SK-N-SH (cell line): ENCODE measurements at regions not wholly inside any gene's neighbourhood (a gene's known extent, or its start where the extent isn't known, plus 50 kb on each side); places are given as distances from the start of the nearest gene placed in this dataset.

Source experiments
- CTCF ChIA-PET: fragments of 300-600, 350-600 bp; formaldehyde crosslinking; extraction: SDS; loops from one replicate; lab custom pipeline; 2021; lab: Yijun Ruan, JAX
- POLR2A ChIA-PET: fragments of 350-600 bp; sonication (Branson Sonifier 250); formaldehyde crosslinking; extraction: SDS; loops from one replicate; lab custom pipeline; 2020; ENCODE audit warnings: antibody characterized with exemption, inconsistent platforms; lab: Yijun Ruan, JAX
- DNase-seq: peaks from one replicate; pipeline ENCODE4 v3.0.0; 2012
- H2AFZ ChIP-seq: fragments of 200-600 bp; sonication (generic); 2 replicates; pipeline ENCODE4 v1.8.1; 2016; ENCODE audit warnings: antibody characterized with exemption, mild to moderate bottlenecking, low read depth
- H3F3A ChIP-seq: fragments of 200-600 bp; sonication (generic); replicated peaks from 2 replicates; pipeline ENCODE3; 2016; ENCODE audit warnings: antibody characterized with exemption, mild to moderate bottlenecking; ENCODE audit not compliant: insufficient read depth
- H3K27ac ChIP-seq, 2 experiments: fragments of 200-500 bp in 1 of 2; fragments of 200-600 bp in 1 of 2; sonication (Bioruptor generic) in 1 of 2; sonication (generic), shearing (Covaris generic) in 1 of 2; 2 replicates each; pipeline versions ENCODE4 v1.5.1 to v1.6.1; 2014 to 2016; ENCODE audit warnings: low read depth in 2 of 2, inconsistent platforms in 1 of 2, low read length in 1 of 2, mild to moderate bottlenecking in 1 of 2, mixed read lengths in 1 of 2
- H3K27me3 ChIP-seq: fragments of 200-600 bp; sonication (generic), shearing (Covaris generic); 2 replicates; pipeline ENCODE4 v1.6.1; 2016; ENCODE audit warnings: mixed run types; ENCODE audit not compliant: insufficient read depth
- H3K36me3 ChIP-seq, 2 experiments: fragments of 200-500 bp in 1 of 2; fragments of 200-600 bp in 1 of 2; sonication (Bioruptor generic) in 1 of 2; sonication (generic) in 1 of 2; replicated peaks in 1 of 2; 2 replicates each; pipeline versions ENCODE3 to v1.5.1; 2014 to 2016; ENCODE audit warnings: low read length in 1 of 2, mild to moderate bottlenecking in 1 of 2; ENCODE audit not compliant: insufficient read depth in 2 of 2, control insufficient read depth in 1 of 2
- H3K4me1 ChIP-seq, 2 experiments: fragments of 200-500 bp in 1 of 2; fragments of 200-600 bp in 1 of 2; sonication (Bioruptor generic) in 1 of 2; sonication (generic), shearing (Covaris generic) in 1 of 2; 2 replicates each; pipeline versions ENCODE4 v1.5.1 to v1.6.1; 2014 to 2016; ENCODE audit warnings: low read depth in 1 of 2, low read length in 1 of 2, mixed run types in 1 of 2; ENCODE audit not compliant: insufficient read depth in 2 of 2, control insufficient read depth in 1 of 2
- H3K4me2 ChIP-seq: fragments of 200-600 bp; sonication (generic), shearing (Covaris generic); 2 replicates; pipeline ENCODE4 v1.6.1; 2017; ENCODE audit warnings: mixed run types
- H3K4me3 ChIP-seq, 2 experiments: fragments of 200-500 bp in 1 of 2; fragments of 200-600 bp in 1 of 2; sonication (Bioruptor generic) in 1 of 2; sonication (generic), shearing (Covaris generic) in 1 of 2; 2 replicates each; pipeline versions ENCODE4 v1.5.1 to v1.8.1; 2014 to 2016; ENCODE audit warnings: low read depth in 2 of 2, inconsistent platforms in 1 of 2, low read length in 1 of 2, mild to moderate bottlenecking in 1 of 2, mixed read lengths in 1 of 2, moderate library complexity in 1 of 2
- H3K79me2 ChIP-seq: fragments of 200-600 bp; sonication (generic); 2 replicates; pipeline ENCODE4 v1.8.1; 2017; ENCODE audit warnings: mild to moderate bottlenecking; ENCODE audit not compliant: insufficient read depth
- H3K9ac ChIP-seq: fragments of 200-600 bp; sonication (generic); 2 replicates; pipeline ENCODE4 v1.6.1; 2017; ENCODE audit warnings: mixed run types
- H3K9me2 ChIP-seq: fragments of 200-600 bp; sonication (generic); 2 replicates; pipeline ENCODE4 v1.6.1; 2017; ENCODE audit warnings: mixed run types
- H3K9me3 ChIP-seq: fragments of 200-600 bp; sonication (generic); 2 replicates; pipeline ENCODE4 v1.6.1; 2017; ENCODE audit warnings: mixed run types, mild to moderate bottlenecking, moderate library complexity
- H4K20me1 ChIP-seq: fragments of 200-600 bp; sonication (generic); 2 replicates; pipeline ENCODE4 v1.6.1; 2017; ENCODE audit warnings: mild to moderate bottlenecking, mixed run types; ENCODE audit not compliant: insufficient read depth
- FOSL2 ChIP-seq: IDR thresholded peaks from 2 replicates; pipeline ENCODE4 v1.4.0; 2012; ENCODE audit warnings: low read depth, mild to moderate bottlenecking, moderate library complexity, borderline replicate concordance
- FOXJ3 ChIP-seq: sonication (generic); formaldehyde crosslinking; IDR thresholded peaks from 2 replicates; pipeline ENCODE4 v1.5.1; 2020; ENCODE audit warnings: mild to moderate bottlenecking, missing genetic modification reagents
- GATA2 ChIP-seq: sonication (generic); formaldehyde crosslinking; IDR thresholded peaks from 2 replicates; pipeline ENCODE4 v1.5.0; 2020; ENCODE audit warnings: mild to moderate bottlenecking, missing genetic modification reagents
- MEF2A ChIP-seq: IDR thresholded peaks from 2 replicates; pipeline ENCODE4 v1.4.0; 2012; ENCODE audit warnings: low read depth, borderline replicate concordance
- POLR2AphosphoS5 ChIP-seq: IDR thresholded peaks from 2 replicates; pipeline ENCODE4 v1.6.1; 2012; ENCODE audit warnings: low read depth, low read length
- RFX5 ChIP-seq: IDR thresholded peaks from 2 replicates; pipeline ENCODE4 v1.6.1; 2012; ENCODE audit warnings: mild to moderate bottlenecking, improper control_type of control experiment, low read length
- RXRA ChIP-seq: IDR thresholded peaks from 2 replicates; pipeline ENCODE4 v1.4.0; 2012; ENCODE audit warnings: low read depth, mild to moderate bottlenecking, borderline replicate concordance
- SIN3A ChIP-seq: IDR thresholded peaks from 2 replicates; pipeline ENCODE4 v1.6.1; 2012; ENCODE audit warnings: low read depth, mild to moderate bottlenecking, low read length, moderate library complexity, borderline replicate concordance
- TEAD4 ChIP-seq: IDR thresholded peaks from 2 replicates; pipeline ENCODE4 v1.4.0; 2012; ENCODE audit warnings: mild to moderate bottlenecking, borderline replicate concordance; ENCODE audit not compliant: insufficient read depth
- USF2 ChIP-seq: fragments of 150-350 bp; IDR thresholded peaks from 2 replicates; pipeline ENCODE4 v1.6.1; 2017; ENCODE audit warnings: antibody characterized with exemption, low read length, low read depth, borderline replicate concordance
- WGBS: methylation state at CpG from one replicate; pipeline ENCODE4 v1.1.6; 2017; ENCODE audit warnings: low lambda C conversion rate; 5-methylcytosine and 5-hydroxymethylcytosine counted together
- TF ChIP-seq, protein P1 (sequence below): IDR thresholded peaks from 2 replicates; pipeline ENCODE4; 2012
- TF ChIP-seq, protein P2 (sequence below): IDR thresholded peaks from 2 replicates; pipeline ENCODE4 v1.4.0; 2012; ENCODE audit warnings: low read depth, borderline replicate concordance

GRCh38 chr9:119924736-119925135 is 555.5 kb upstream of the BRINP1 start:
- ChIA-PET POLR2A (no interaction called here), CTCF (no interaction called here)
- WGBS: 25% methylated on average over 4 of the region's 4 CpGs
- TF ChIP-seq GATA2 (CRISPR knock-in tag) (no peak), TEAD4 (no peak), MEF2A (no peak), FOXJ3 (CRISPR knock-in tag) (no peak), POLR2AphosphoS5 (no peak), RFX5 (no peak)
- TF ChIP-seq, protein P1, sequence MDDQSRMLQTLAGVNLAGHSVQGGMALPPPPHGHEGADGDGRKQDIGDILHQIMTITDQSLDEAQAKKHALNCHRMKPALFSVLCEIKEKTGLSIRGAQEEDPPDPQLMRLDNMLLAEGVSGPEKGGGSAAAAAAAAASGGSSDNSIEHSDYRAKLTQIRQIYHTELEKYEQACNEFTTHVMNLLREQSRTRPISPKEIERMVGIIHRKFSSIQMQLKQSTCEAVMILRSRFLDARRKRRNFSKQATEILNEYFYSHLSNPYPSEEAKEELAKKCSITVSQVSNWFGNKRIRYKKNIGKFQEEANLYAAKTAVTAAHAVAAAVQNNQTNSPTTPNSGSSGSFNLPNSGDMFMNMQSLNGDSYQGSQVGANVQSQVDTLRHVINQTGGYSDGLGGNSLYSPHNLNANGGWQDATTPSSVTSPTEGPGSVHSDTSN: no peak
- TF ChIP-seq, protein P2, sequence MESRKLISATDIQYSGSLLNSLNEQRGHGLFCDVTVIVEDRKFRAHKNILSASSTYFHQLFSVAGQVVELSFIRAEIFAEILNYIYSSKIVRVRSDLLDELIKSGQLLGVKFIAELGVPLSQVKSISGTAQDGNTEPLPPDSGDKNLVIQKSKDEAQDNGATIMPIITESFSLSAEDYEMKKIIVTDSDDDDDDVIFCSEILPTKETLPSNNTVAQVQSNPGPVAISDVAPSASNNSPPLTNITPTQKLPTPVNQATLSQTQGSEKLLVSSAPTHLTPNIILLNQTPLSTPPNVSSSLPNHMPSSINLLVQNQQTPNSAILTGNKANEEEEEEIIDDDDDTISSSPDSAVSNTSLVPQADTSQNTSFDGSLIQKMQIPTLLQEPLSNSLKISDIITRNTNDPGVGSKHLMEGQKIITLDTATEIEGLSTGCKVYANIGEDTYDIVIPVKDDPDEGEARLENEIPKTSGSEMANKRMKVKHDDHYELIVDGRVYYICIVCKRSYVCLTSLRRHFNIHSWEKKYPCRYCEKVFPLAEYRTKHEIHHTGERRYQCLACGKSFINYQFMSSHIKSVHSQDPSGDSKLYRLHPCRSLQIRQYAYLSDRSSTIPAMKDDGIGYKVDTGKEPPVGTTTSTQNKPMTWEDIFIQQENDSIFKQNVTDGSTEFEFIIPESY: no peak
- Histone ChIP-seq H3F3A (no peaks in the 10 kb centered on the region), H3K4me2 (no peak overlapping the region), H3K4me3 (no peak overlapping the region), H3K27me3 (no peaks in the 10 kb centered on the region), H3K9me3 (no peaks in the 10 kb centered on the region), H4K20me1 (no peaks in the 10 kb centered on the region), H3K4me1 (no peaks in the 10 kb centered on the region), H3K27ac (no peak overlapping the region), H3K9ac (no peak overlapping the region), H3K36me3 (no peaks in the 10 kb centered on the region), H3K9me2 (no peaks in the 10 kb centered on the region), H2AFZ (no peak overlapping the region), H3K79me2 (no peaks in the 10 kb centered on the region)
- no peak for DNase-seq

DNA sequence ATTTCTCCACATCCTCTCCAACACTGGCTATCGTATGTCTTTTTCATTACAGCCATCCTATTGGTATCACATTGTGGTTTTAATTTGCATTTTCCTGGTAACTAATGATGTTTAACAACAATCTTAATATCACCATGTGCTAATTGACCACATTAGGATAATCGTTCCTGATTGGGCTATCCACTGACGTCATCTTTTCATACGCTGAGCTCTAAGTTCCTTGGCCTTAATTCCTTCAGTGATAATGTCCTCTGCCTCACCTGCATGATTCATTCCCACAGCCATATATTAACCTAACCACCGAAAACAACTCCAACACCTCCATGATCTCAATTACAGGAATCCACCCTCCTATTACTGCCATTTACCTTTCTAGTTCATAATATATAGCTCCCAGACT is 547.9 kb upstream of the BRINP1 start:
- Histone ChIP-seq H3K79me2 (no peaks in the 10 kb centered on the region), H3K9me2 (no peaks in the 10 kb centered on the region), H3K27ac (no peak overlapping the region), H3F3A (no peaks in the 10 kb centered on the region), H3K4me2 (no peak overlapping the region), H3K27me3 (no peaks in the 10 kb centered on the region), H4K20me1 (no peaks in the 10 kb centered on the region), H3K9me3 (no peaks in the 10 kb centered on the region), H3K36me3 (no peaks in the 10 kb centered on the region), H3K9ac (no peak overlapping the region), H2AFZ (no peak overlapping the region), H3K4me3 (no peak overlapping the region), H3K4me1 (no peaks in the 10 kb centered on the region)
- WGBS: 26% methylated on average over 5 of the region's 5 CpGs
- TF ChIP-seq RXRA (no peak), GATA2 (CRISPR knock-in tag) (no peak), SIN3A (no peak), USF2 (no peak), FOSL2 (no peak), POLR2AphosphoS5 (no peak), MEF2A (no peak)
- DNase-seq: no peak
- ChIA-PET POLR2A (no interaction called here), CTCF (no interaction called here)
